WI38 (cell line): ENCODE measurements at regions not wholly inside any gene's neighbourhood (a gene's known extent, or its start where the extent isn't known, plus 50 kb on each side); places are given as distances from the start of the nearest gene placed in this dataset.
"Not testable (repeated sequence)": the region's sequence is repeated elsewhere in the genome, so short reads cannot be mapped to it uniquely, and the experiment has no call there.

ENCODE experiments used
- H3K4me3 ChIP-seq: 2 replicates; pipeline ENCODE4 v1.5.1; 2011; ENCODE audit warnings: low read depth, mild to moderate bottlenecking, control low read depth, low read length
- CTCF ChIP-seq: IDR thresholded peaks from 2 replicates; pipeline ENCODE4 v1.5.1; 2012; ENCODE audit warnings: low read depth, mild to moderate bottlenecking, control low read depth, low read length

- H3K4me3 ChIP-seq = 0 out of 2 replicates have a peak overlapping the region, but pooled peaks have one; percentile 7
- 0 out of 2 replicates have a peak, but pooled peaks have one; percentile 27 for TF ChIP-seq CTCF
Observed at GRCh38 chr9:26656003-26656870, 236.4 kb downstream of the CAAP1 start.

- no peak for TF ChIP-seq CTCF
Observed at GRCh38 chr9:26655166-26655565, 237.4 kb downstream of the CAAP1 start.

GRCh38 chr9:26650325-26650724, 242.3 kb downstream of the CAAP1 start:
- H3K4me3 ChIP-seq = no peak overlapping the region
- no peak for TF ChIP-seq CTCF

More at GRCh38 chr9:26655166-26655565, 237.4 kb downstream of the CAAP1 start:
- H3K4me3 ChIP-seq = no peak overlapping the region

GRCh38 chr9:26643826-26644225, 248.8 kb downstream of the CAAP1 start:
- no peak for TF ChIP-seq CTCF
- no peak overlapping the region for H3K4me3 ChIP-seq

- no peak for TF ChIP-seq CTCF
- H3K4me3 ChIP-seq = no peak overlapping the region
Observed at GRCh38 chr9:26639761-26640160, 252.8 kb downstream of the CAAP1 start.

GRCh38 chr9:26637101-26637500, 255.5 kb downstream of the CAAP1 start:
- H3K4me3 ChIP-seq = no peak overlapping the region
- no peak for TF ChIP-seq CTCF

GRCh38 chr9:26613851-26614350, 278.7 kb downstream of the CAAP1 start:
- H3K4me3 ChIP-seq = not testable (repeated sequence)
- peak; percentile 23; the same call in 1 of the 2 replicates for TF ChIP-seq CTCF
